SK-N-DZ (cell line): ENCODE measurements at regions not wholly inside any gene's neighbourhood (a gene's known extent, or its start where the extent isn't known, plus 50 kb on each side); places are given as distances from the start of the nearest gene placed in this dataset.

Source experiments
- DNase-seq: peaks from one replicate; pipeline ENCODE4 v3.0.0-alpha.2; 2015; ENCODE audit warnings: low spot score

GRCh38 chr20:43863821-43864544 is 50.7 kb upstream of the TOX2 start:
- DNase-seq, result no peak

GRCh38 chr20:43863330-43863729 is 51.3 kb upstream of the TOX2 start:
- DNase-seq, result no peak

- no peak for DNase-seq
These were observed 52.2 kb upstream of the TOX2 start for GRCh38 chr20:43862438-43862837.

- no peak for DNase-seq
These were observed 54.7 kb upstream of the TOX2 start for GRCh38 chr20:43859994-43860393.

- no peak for DNase-seq
These were observed 56.7 kb upstream of the TOX2 start for GRCh38 chr20:43857932-43858331.

GRCh38 chr20:43857127-43857526 is 57.5 kb upstream of the TOX2 start:
- no peak for DNase-seq

GRCh38 chr20:43855803-43856202 is 58.8 kb upstream of the TOX2 start:
- no peak for DNase-seq

- DNase-seq, result no peak
These were observed 60.7 kb upstream of the TOX2 start for GRCh38 chr20:43853918-43854317.

GRCh38 chr20:43853174-43853803 is 61.4 kb upstream of the TOX2 start:
- DNase-seq, result no peak

- DNase-seq, result no peak
These were observed 65.0 kb upstream of the TOX2 start for GRCh38 chr20:43849496-43850186.

- no peak for DNase-seq
These were observed 68.1 kb upstream of the TOX2 start for GRCh38 chr20:43846516-43846905.

GRCh38 chr20:43844778-43845614 is 69.7 kb upstream of the TOX2 start:
- no peak for DNase-seq

- DNase-seq, result no peak
These were observed 70.5 kb upstream of the TOX2 start for GRCh38 chr20:43843965-43844660.

GRCh38 chr20:43843096-43843964 is 71.3 kb upstream of the TOX2 start:
- no peak for DNase-seq

GRCh38 chr20:43842126-43843020 is 72.3 kb upstream of the TOX2 start:
- no peak for DNase-seq

GRCh38 chr20:43840382-43841070 is 74.1 kb upstream of the TOX2 start:
- no peak for DNase-seq

GRCh38 chr20:43839793-43840199 is 74.9 kb upstream of the TOX2 start:
- no peak for DNase-seq

- no peak for DNase-seq
These were observed 76.0 kb upstream of the TOX2 start for GRCh38 chr20:43838703-43839060.
